ENCODE measurements at regions not wholly inside any gene's neighbourhood (a gene's known extent, or its start where the extent isn't known, plus 50 kb on each side); places are given as distances from the start of the nearest gene placed in this dataset.

- Histone ChIP-seq H3K9me2 (ENCODE audit: insufficient read depth) (no peaks in the 10 kb centered on the region), H3K79me2 (replicated peaks; ENCODE audit: insufficient read depth) (no peaks in the 10 kb centered on the region), H3K4me2 (no peak overlapping the region), H3K27me3 (ENCODE audit: insufficient read depth) (no peaks in the 10 kb centered on the region), H3K4me3 (no peak overlapping the region), H2AFZ (no peak overlapping the region), H3K4me1 (ENCODE audit: insufficient read depth) (0 out of 2 replicates have a peak, but pooled peaks cover 8% of the 10 kb centered on the region), H4K20me1 (replicated peaks; ENCODE audit: insufficient read depth) (no peaks in the 10 kb centered on the region), H3F3A (replicated peaks; ENCODE audit: low read depth) (no peaks in the 10 kb centered on the region), H3K36me3 (ENCODE audit: insufficient read depth) (no peaks in the 10 kb centered on the region), H3K27ac (ENCODE audit: low read depth) (no peak overlapping the region)
- DNase-seq (ENCODE audit: low spot score) (no peak), ATAC-seq (no peak)
- peaks cover 9% of the 10 kb centered on the region for H3K4me1 Mint-ChIP-seq
- no peak overlapping the region for H3K27ac Mint-ChIP-seq
- no peaks in the 10 kb centered on the region; the same call in 2 of the 3 replicates for H3K9me3 Mint-ChIP-seq
- H3K4me3 Mint-ChIP-seq, result no peak overlapping the region
- no peak for TF ChIP-seq STAT1 (IDR thresholded peaks at IDR 0.05; ENCODE audit: unreplicated experiment)
- no peak for TF ChIP-seq JUNB (IDR thresholded peaks at IDR 0.05; ENCODE audit: unreplicated experiment)
- no peak for TF ChIP-seq CTCF (conservative IDR thresholded peaks at IDR 0.05; ENCODE audit: low read depth in 2 of 2)
- TF ChIP-seq EZH2phosphoT487 (IDR thresholded peaks at IDR 0.05; ENCODE audit: unreplicated experiment), result no peak
- TF ChIP-seq ZNF331 (CRISPR knock-in tag; IDR thresholded peaks at IDR 0.05; ENCODE audit: low read depth), result no peak
- TF ChIP-seq NANOG (IDR thresholded peaks at IDR 0.05; ENCODE audit: borderline replicate concordance), result no peak
- TF ChIP-seq ETS1 (IDR thresholded peaks at IDR 0.05), result no peak
- TF ChIP-seq CREB1 (CRISPR knock-in tag; IDR thresholded peaks at IDR 0.05; ENCODE audit: low read depth), result no peak
- no peak for TF ChIP-seq ZNF462 (CRISPR knock-in tag; IDR thresholded peaks at IDR 0.05)
- no peak for TF ChIP-seq POLR2AphosphoS5 (IDR thresholded peaks at IDR 0.05; ENCODE audit: low read depth)
- no peak for TF ChIP-seq EZH2 (IDR thresholded peaks at IDR 0.05; ENCODE audit: low read depth, unreplicated experiment)
- no peaks in the 10 kb centered on the region for H3K36me3 Mint-ChIP-seq (ENCODE audit: low read depth)
- H3K27me3 Mint-ChIP-seq (ENCODE audit: insufficient read depth, low read depth, poor library complexity), result no peaks in the 10 kb centered on the region
Observed at GRCh38 chr12:47413806-47414205, 292.0 kb downstream of the RPAP3 start.

All from GM23338 (cell line).